ENCODE measurements at regions not wholly inside any gene's neighbourhood (a gene's known extent, or its start where the extent isn't known, plus 50 kb on each side); places are given as distances from the start of the nearest gene placed in this dataset.
"Not testable (repeated sequence)": the region's sequence is repeated elsewhere in the genome, so short reads cannot be mapped to it uniquely, and the experiment has no call there.

GRCh38 chr13:72639377-72639776 is 88.1 kb downstream of the MZT1 start:
- no peaks in the 10 kb centered on the region for H3K27me3 ChIP-seq (ENCODE audit: control insufficient read depth in 1 of 2, insufficient read depth in 2 of 2, low read length in 2 of 2)
- no peak overlapping the region for H3K4me3 ChIP-seq (ENCODE audit: low read depth in 1 of 2, low read length in 2 of 2)
- 93% methylated on average over 5 of the region's 5 CpGs for WGBS, 2 donors
- H3K9me3 ChIP-seq (ENCODE audit: control insufficient read depth in 2 of 2, insufficient read depth in 1 of 2, low read depth in 1 of 2, low read length in 1 of 2) = no peaks in the 10 kb centered on the region
- H3K36me3 ChIP-seq (ENCODE audit: control insufficient read depth in 2 of 2, insufficient read depth in 2 of 2, low read length in 1 of 2) = no peaks in the 10 kb centered on the region
- H3K4me1 ChIP-seq (ENCODE audit: control insufficient read depth in 2 of 2, insufficient read depth in 2 of 2, low read length in 1 of 2) = no peaks in the 10 kb centered on the region
- no peak overlapping the region for H3K27ac ChIP-seq (ENCODE audit: low read depth in 2 of 2, low read length in 1 of 2)

- 55 to 71% methylated on average over 7 of the region's 7 CpGs for WGBS, 2 donors
Measured at GRCh38 chr13:72638059-72638815, 89.2 kb downstream of the MZT1 start.

GRCh38 chr13:72637561-72637960 is 89.9 kb downstream of the MZT1 start:
- Histone ChIP-seq H3K9me3 (ENCODE audit: control insufficient read depth in 2 of 2, insufficient read depth in 1 of 2, low read depth in 1 of 2, low read length in 1 of 2) (no peaks in the 10 kb centered on the region), H3K36me3 (ENCODE audit: control insufficient read depth in 2 of 2, insufficient read depth in 2 of 2, low read length in 1 of 2) (no peaks in the 10 kb centered on the region), H3K4me3 (ENCODE audit: low read depth in 1 of 2, low read length in 2 of 2) (no peak overlapping the region), H3K4me1 (ENCODE audit: control insufficient read depth in 2 of 2, insufficient read depth in 2 of 2, low read length in 1 of 2) (no peaks in the 10 kb centered on the region), H3K27ac (ENCODE audit: low read depth in 2 of 2, low read length in 1 of 2) (no peak overlapping the region), H3K27me3 (ENCODE audit: control insufficient read depth in 1 of 2, insufficient read depth in 2 of 2, low read length in 2 of 2) (no peaks in the 10 kb centered on the region)
- WGBS, 2 donors = 45 to 51% methylated on average over 4 of the region's 4 CpGs

More at GRCh38 chr13:72638059-72638815, 89.2 kb downstream of the MZT1 start:
- Histone ChIP-seq H3K4me3 (ENCODE audit: low read depth in 1 of 2, low read length in 2 of 2) (no peak overlapping the region), H3K4me1 (ENCODE audit: control insufficient read depth in 2 of 2, insufficient read depth in 2 of 2, low read length in 1 of 2) (no peaks in the 10 kb centered on the region), H3K27ac (ENCODE audit: low read depth in 2 of 2, low read length in 1 of 2) (no peak overlapping the region), H3K9me3 (ENCODE audit: control insufficient read depth in 2 of 2, insufficient read depth in 1 of 2, low read depth in 1 of 2, low read length in 1 of 2) (no peaks in the 10 kb centered on the region), H3K27me3 (ENCODE audit: control insufficient read depth in 1 of 2, insufficient read depth in 2 of 2, low read length in 2 of 2) (no peaks in the 10 kb centered on the region), H3K36me3 (ENCODE audit: control insufficient read depth in 2 of 2, insufficient read depth in 2 of 2, low read length in 1 of 2) (no peaks in the 10 kb centered on the region)

GRCh38 chr13:72634859-72635258 is 92.6 kb downstream of the MZT1 start:
- no peaks in the 10 kb centered on the region for H3K4me1 ChIP-seq (ENCODE audit: control insufficient read depth in 2 of 2, insufficient read depth in 2 of 2, low read length in 1 of 2)
- WGBS, 2 donors = 86 to 88% methylated on average over 1 of the region's 1 CpG
- H3K4me3 ChIP-seq (ENCODE audit: low read depth in 1 of 2, low read length in 2 of 2) = no peak overlapping the region
- no peaks in the 10 kb centered on the region for H3K9me3 ChIP-seq (ENCODE audit: control insufficient read depth in 2 of 2, insufficient read depth in 1 of 2, low read depth in 1 of 2, low read length in 1 of 2)
- no peaks in the 10 kb centered on the region for H3K36me3 ChIP-seq (ENCODE audit: control insufficient read depth in 2 of 2, insufficient read depth in 2 of 2, low read length in 1 of 2)
- H3K27ac ChIP-seq (ENCODE audit: low read depth in 2 of 2, low read length in 1 of 2) = no peak overlapping the region
- no peaks in the 10 kb centered on the region for H3K27me3 ChIP-seq (ENCODE audit: control insufficient read depth in 1 of 2, insufficient read depth in 2 of 2, low read length in 2 of 2)

GRCh38 chr13:72622546-72622945 is 104.9 kb downstream of the MZT1 start:
- WGBS, 2 donors = 44 to 45% methylated on average over 2 of the region's 2 CpGs
- Histone ChIP-seq H3K27ac (ENCODE audit: low read depth in 2 of 2, low read length in 1 of 2) (no peak overlapping the region), H3K4me1 (ENCODE audit: control insufficient read depth in 2 of 2, insufficient read depth in 2 of 2, low read length in 1 of 2) (no peaks in the 10 kb centered on the region), H3K36me3 (ENCODE audit: control insufficient read depth in 2 of 2, insufficient read depth in 2 of 2, low read length in 1 of 2) (no peaks in the 10 kb centered on the region), H3K27me3 (ENCODE audit: control insufficient read depth in 1 of 2, insufficient read depth in 2 of 2, low read length in 2 of 2) (no peaks in the 10 kb centered on the region), H3K4me3 (ENCODE audit: low read depth in 1 of 2, low read length in 2 of 2) (no peak overlapping the region), H3K9me3 (ENCODE audit: control insufficient read depth in 2 of 2, insufficient read depth in 1 of 2, low read depth in 1 of 2, low read length in 1 of 2) (peaks cover 0 to 2% of the 10 kb centered on the region in 2 donors)

GRCh38 chr13:72620874-72621273 is 106.6 kb downstream of the MZT1 start:
- Histone ChIP-seq H3K4me1 (ENCODE audit: control insufficient read depth in 2 of 2, insufficient read depth in 2 of 2, low read length in 1 of 2) (no peaks in the 10 kb centered on the region), H3K9me3 (ENCODE audit: control insufficient read depth in 2 of 2, insufficient read depth in 1 of 2, low read depth in 1 of 2, low read length in 1 of 2) (peaks cover 0 to 2% of the 10 kb centered on the region in 2 donors), H3K27me3 (ENCODE audit: control insufficient read depth in 1 of 2, insufficient read depth in 2 of 2, low read length in 2 of 2) (no peaks in the 10 kb centered on the region), H3K27ac (ENCODE audit: low read depth in 2 of 2, low read length in 1 of 2) (no peak overlapping the region), H3K4me3 (ENCODE audit: low read depth in 1 of 2, low read length in 2 of 2) (no peak overlapping the region), H3K36me3 (ENCODE audit: control insufficient read depth in 2 of 2, insufficient read depth in 2 of 2, low read length in 1 of 2) (no peaks in the 10 kb centered on the region)
- 70 to 76% methylated on average over 2 of the region's 2 CpGs for WGBS, 2 donors

GRCh38 chr13:72617951-72618350 is 109.5 kb downstream of the MZT1 start:
- WGBS, 2 donors = 36 to 57% methylated on average over 1 of the region's 1 CpG
- Histone ChIP-seq H3K4me3 (ENCODE audit: low read depth in 1 of 2, low read length in 2 of 2) (no peak overlapping the region), H3K36me3 (ENCODE audit: control insufficient read depth in 2 of 2, insufficient read depth in 2 of 2, low read length in 1 of 2) (no peaks in the 10 kb centered on the region), H3K27me3 (ENCODE audit: control insufficient read depth in 1 of 2, insufficient read depth in 2 of 2, low read length in 2 of 2) (no peaks in the 10 kb centered on the region), H3K4me1 (ENCODE audit: control insufficient read depth in 2 of 2, insufficient read depth in 2 of 2, low read length in 1 of 2) (no peaks in the 10 kb centered on the region), H3K27ac (ENCODE audit: low read depth in 2 of 2, low read length in 1 of 2) (no peak overlapping the region), H3K9me3 (ENCODE audit: control insufficient read depth in 2 of 2, insufficient read depth in 1 of 2, low read depth in 1 of 2, low read length in 1 of 2) (peaks cover 0 to 2% of the 10 kb centered on the region in 2 donors)

- H3K27ac ChIP-seq (ENCODE audit: low read depth in 2 of 2, low read length in 1 of 2) = no peak overlapping the region
Measured at GRCh38 chr13:72617186-72617585, 110.2 kb downstream of the MZT1 start.

GRCh38 chr13:72610251-72610891 is 117.1 kb downstream of the MZT1 start:
- not testable (repeated sequence) for H3K4me1 ChIP-seq (ENCODE audit: control insufficient read depth in 2 of 2, insufficient read depth in 2 of 2, low read length in 1 of 2); H3K36me3 ChIP-seq (ENCODE audit: control insufficient read depth in 2 of 2, insufficient read depth in 2 of 2, low read length in 1 of 2); H3K27me3 ChIP-seq (ENCODE audit: control insufficient read depth in 1 of 2, insufficient read depth in 2 of 2, low read length in 2 of 2); H3K9me3 ChIP-seq (ENCODE audit: control insufficient read depth in 2 of 2, insufficient read depth in 1 of 2, low read depth in 1 of 2, low read length in 1 of 2); H3K27ac ChIP-seq (ENCODE audit: low read depth in 2 of 2, low read length in 1 of 2); H3K4me3 ChIP-seq (ENCODE audit: low read depth in 1 of 2, low read length in 2 of 2)
- WGBS, 2 donors = 88 to 89% methylated on average over 29 of the region's 29 CpGs

More at GRCh38 chr13:72617186-72617585, 110.2 kb downstream of the MZT1 start:
- no peaks in the 10 kb centered on the region for H3K36me3 ChIP-seq (ENCODE audit: control insufficient read depth in 2 of 2, insufficient read depth in 2 of 2, low read length in 1 of 2)
- H3K27me3 ChIP-seq (ENCODE audit: control insufficient read depth in 1 of 2, insufficient read depth in 2 of 2, low read length in 2 of 2) = no peaks in the 10 kb centered on the region
- no peak overlapping the region for H3K4me3 ChIP-seq (ENCODE audit: low read depth in 1 of 2, low read length in 2 of 2)
- H3K9me3 ChIP-seq (ENCODE audit: control insufficient read depth in 2 of 2, insufficient read depth in 1 of 2, low read depth in 1 of 2, low read length in 1 of 2) = peaks cover 0 to 2% of the 10 kb centered on the region in 2 donors
- H3K4me1 ChIP-seq (ENCODE audit: control insufficient read depth in 2 of 2, insufficient read depth in 2 of 2, low read length in 1 of 2) = no peaks in the 10 kb centered on the region
- 62 to 64% methylated on average over 2 of the region's 2 CpGs for WGBS, 2 donors
